Upper lobe of right lung (tissue), 1 donor: ENCODE measurements at regions not wholly inside any gene's neighbourhood (a gene's known extent, or its start where the extent isn't known, plus 50 kb on each side); places are given as distances from the start of the nearest gene placed in this dataset.

Experiments
- ATAC-seq: fragments of 200-7000 bp; cut with Tn5 transposase; one replicate; pipeline ENCODE4 v1.9.1; 2020; ENCODE audit warnings: mild to moderate bottlenecking, moderate library complexity
- DNase-seq: peaks from one replicate; pipeline ENCODE4 v3.0.0-alpha.2; 2020
- H3K27ac ChIP-seq: fragments of 200-600 bp; one replicate; pipeline ENCODE4 v1.8.0; 2022
- H3K27me3 ChIP-seq: fragments of 200-600 bp; one replicate; pipeline ENCODE4 v1.8.0; 2022; ENCODE audit warnings: mild to moderate bottlenecking
- H3K36me3 ChIP-seq: fragments of 200-600 bp; one replicate; pipeline ENCODE4 v1.8.0; 2022
- H3K4me1 ChIP-seq: fragments of 200-600 bp; one replicate; pipeline ENCODE4 v1.8.0; 2022
- H3K4me3 ChIP-seq: fragments of 200-600 bp; one replicate; pipeline ENCODE4 v1.8.0; 2022; ENCODE audit warnings: mild to moderate bottlenecking
- H3K9me3 ChIP-seq: fragments of 200-600 bp; one replicate; pipeline ENCODE4 v1.8.0; 2022
- intact Hi-C: fragments of 100-400 bp; cut with DNase I; formaldehyde crosslinking; loops from one replicate; pipeline ENCODE4 v1.11.0; 2022
- TF ChIP-seq, protein P1 (sequence below): fragments of 200-600 bp; IDR thresholded peaks from one replicate; pipeline ENCODE4 v1.8.0; 2022; ENCODE audit warnings: antibody characterized with exemption
- donor health status: DM: no; HTN: yes; CAD: no; lungs with severe emphysema.

- intact Hi-C loops = no loop called here
- DNase-seq = no peak
- peaks cover 1% of the 10 kb centered on the region for H3K36me3 ChIP-seq
- TF ChIP-seq, protein P1, sequence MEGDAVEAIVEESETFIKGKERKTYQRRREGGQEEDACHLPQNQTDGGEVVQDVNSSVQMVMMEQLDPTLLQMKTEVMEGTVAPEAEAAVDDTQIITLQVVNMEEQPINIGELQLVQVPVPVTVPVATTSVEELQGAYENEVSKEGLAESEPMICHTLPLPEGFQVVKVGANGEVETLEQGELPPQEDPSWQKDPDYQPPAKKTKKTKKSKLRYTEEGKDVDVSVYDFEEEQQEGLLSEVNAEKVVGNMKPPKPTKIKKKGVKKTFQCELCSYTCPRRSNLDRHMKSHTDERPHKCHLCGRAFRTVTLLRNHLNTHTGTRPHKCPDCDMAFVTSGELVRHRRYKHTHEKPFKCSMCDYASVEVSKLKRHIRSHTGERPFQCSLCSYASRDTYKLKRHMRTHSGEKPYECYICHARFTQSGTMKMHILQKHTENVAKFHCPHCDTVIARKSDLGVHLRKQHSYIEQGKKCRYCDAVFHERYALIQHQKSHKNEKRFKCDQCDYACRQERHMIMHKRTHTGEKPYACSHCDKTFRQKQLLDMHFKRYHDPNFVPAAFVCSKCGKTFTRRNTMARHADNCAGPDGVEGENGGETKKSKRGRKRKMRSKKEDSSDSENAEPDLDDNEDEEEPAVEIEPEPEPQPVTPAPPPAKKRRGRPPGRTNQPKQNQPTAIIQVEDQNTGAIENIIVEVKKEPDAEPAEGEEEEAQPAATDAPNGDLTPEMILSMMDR = no peak
- H3K27ac ChIP-seq = no peak overlapping the region
- peaks cover 9% of the 10 kb centered on the region for H3K4me1 ChIP-seq
- no peak overlapping the region for H3K4me3 ChIP-seq
- no peak for ATAC-seq
- no peaks in the 10 kb centered on the region for H3K9me3 ChIP-seq
- no peaks in the 10 kb centered on the region for H3K27me3 ChIP-seq
Observed at GRCh38 chr2:74076074-74076470, 71.6 kb downstream of the BOLA3 start.

- peaks cover 4% of the 10 kb centered on the region for H3K4me1 ChIP-seq
- intact Hi-C loops = no loop called here
- H3K9me3 ChIP-seq = no peaks in the 10 kb centered on the region
- no peaks in the 10 kb centered on the region for H3K27me3 ChIP-seq
- H3K36me3 ChIP-seq = peaks cover 9% of the 10 kb centered on the region
- no peak overlapping the region for H3K4me3 ChIP-seq
- ATAC-seq = peak; percentile 42
- DNase-seq = no peak
- no peak overlapping the region for H3K27ac ChIP-seq
- TF ChIP-seq, protein P1 = no peak
Observed at GRCh38 chr2:74077636-74078035, 70.1 kb downstream of the BOLA3 start.

DNA sequence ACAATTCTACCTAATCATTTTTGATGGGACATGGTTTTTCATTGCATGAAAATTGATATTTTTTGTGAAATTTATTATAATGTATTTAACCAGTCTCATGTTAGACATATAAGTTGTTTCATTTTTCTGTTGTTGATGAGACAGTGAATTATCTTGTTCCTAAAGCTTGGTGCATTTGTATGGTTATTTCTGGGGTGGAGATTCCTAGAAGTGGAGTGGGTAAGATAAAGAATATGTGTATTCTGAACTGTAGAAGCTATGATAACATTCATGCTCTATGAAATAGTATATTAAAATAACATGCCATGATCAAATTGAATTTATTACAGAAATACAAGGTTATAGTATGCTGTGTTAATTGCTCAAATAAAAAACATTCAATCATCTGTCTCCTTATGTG, 69.2 kb downstream of the BOLA3 start:
- TF ChIP-seq, protein P1 = no peak
- intact Hi-C loops = no loop called here
- DNase-seq (no peak), ATAC-seq (no peak)
- H3K4me3 ChIP-seq = no peak overlapping the region
- peaks cover 16% of the 10 kb centered on the region for H3K36me3 ChIP-seq
- H3K4me1 ChIP-seq = peaks cover 4% of the 10 kb centered on the region
- H3K27me3 ChIP-seq = no peaks in the 10 kb centered on the region
- no peaks in the 10 kb centered on the region for H3K9me3 ChIP-seq
- no peak overlapping the region for H3K27ac ChIP-seq

DNA sequence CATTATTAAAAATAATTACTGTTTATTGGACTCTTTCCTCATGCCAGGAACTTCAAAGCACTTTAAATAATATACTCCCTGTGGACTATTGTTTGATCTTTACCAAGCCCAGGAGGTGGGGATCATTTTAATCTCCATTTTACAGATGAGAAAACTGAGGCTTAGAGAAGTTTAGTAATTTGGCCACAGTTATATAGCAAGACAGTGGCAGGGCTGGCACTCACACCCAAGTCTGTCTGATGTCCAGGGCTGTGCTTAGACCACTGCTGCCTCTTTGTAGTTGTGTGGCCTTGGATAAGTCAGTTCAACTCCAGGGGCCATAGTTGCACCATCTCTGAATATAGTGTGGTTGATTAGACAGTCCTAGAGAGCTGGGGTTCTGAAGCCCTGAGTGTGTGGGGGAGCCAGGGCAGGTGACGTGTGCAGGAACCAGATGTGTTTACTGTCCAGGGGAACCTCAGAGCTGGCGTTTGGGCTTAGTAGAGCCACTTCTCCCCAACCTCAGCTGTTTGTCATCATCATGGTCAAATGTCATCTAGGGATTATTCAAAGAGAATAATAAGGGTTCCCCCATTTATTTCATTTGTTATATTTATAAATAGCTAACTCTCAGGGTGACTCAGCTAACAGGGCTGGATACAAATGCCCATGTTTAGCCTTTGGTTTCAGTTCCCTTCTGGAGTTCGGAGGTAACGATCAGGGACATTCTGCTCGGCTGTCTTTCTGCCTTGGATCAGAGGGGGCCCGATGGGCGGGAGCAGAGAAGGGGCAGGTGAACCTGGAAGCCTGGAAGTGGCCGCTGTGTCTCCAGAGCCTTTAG, 68.0 kb downstream of the BOLA3 start:
- intact Hi-C loops = no loop called here
- peak; percentile 68 for ATAC-seq
- peak overlapping the region; percentile 11 for H3K4me3 ChIP-seq

GRCh38 chr2:74080346-74080745, 67.4 kb downstream of the BOLA3 start:
- H3K4me1 ChIP-seq = peaks cover 4% of the 10 kb centered on the region
- no peak for DNase-seq
- H3K36me3 ChIP-seq = peaks cover 29% of the 10 kb centered on the region
- peak overlapping the region; percentile 11 for H3K4me3 ChIP-seq
- TF ChIP-seq, protein P1 = no peak
- H3K27me3 ChIP-seq = no peaks in the 10 kb centered on the region
- intact Hi-C loops = no loop called here
- no peak overlapping the region for H3K27ac ChIP-seq
- ATAC-seq = peak; percentile 65
- H3K9me3 ChIP-seq = no peaks in the 10 kb centered on the region

More for the DNA sequence above, 68.0 kb downstream of the BOLA3 start:
- no peak for DNase-seq
- Histone ChIP-seq H3K4me1 (peaks cover 4% of the 10 kb centered on the region), H3K36me3 (peaks cover 22% of the 10 kb centered on the region), H3K27ac (no peak overlapping the region), H3K9me3 (no peaks in the 10 kb centered on the region), H3K27me3 (no peaks in the 10 kb centered on the region)
- TF ChIP-seq, protein P1 = no peak
